ENCODE measurements at regions not wholly inside any gene's neighbourhood (a gene's known extent, or its start where the extent isn't known, plus 50 kb on each side); places are given as distances from the start of the nearest gene placed in this dataset.

- TF ChIP-seq JUND (IDR thresholded peaks at IDR 0.05) (no peak), ZBTB33 (IDR thresholded peaks at IDR 0.05) (no peak), RAD21 (IDR thresholded peaks at IDR 0.05) (no peak), EGR1 (IDR thresholded peaks at IDR 0.05; ENCODE audit: low read depth in 2 of 2) (no peak), REST (IDR thresholded peaks at IDR 0.05) (no peak), TAF1 (conservative IDR thresholded peaks at IDR 0.05) (no peak), GABPA (IDR thresholded peaks at IDR 0.05 in 1 of 2, conservative IDR thresholded peaks at IDR 0.05 in 1 of 2) (no peak), YY1 (IDR thresholded peaks at IDR 0.05) (no peak), HNF4A (conservative IDR thresholded peaks at IDR 0.05) (no peak), FOXA1 (IDR thresholded peaks at IDR 0.05) (no peak)
- TF ChIP-seq, protein P1, sequence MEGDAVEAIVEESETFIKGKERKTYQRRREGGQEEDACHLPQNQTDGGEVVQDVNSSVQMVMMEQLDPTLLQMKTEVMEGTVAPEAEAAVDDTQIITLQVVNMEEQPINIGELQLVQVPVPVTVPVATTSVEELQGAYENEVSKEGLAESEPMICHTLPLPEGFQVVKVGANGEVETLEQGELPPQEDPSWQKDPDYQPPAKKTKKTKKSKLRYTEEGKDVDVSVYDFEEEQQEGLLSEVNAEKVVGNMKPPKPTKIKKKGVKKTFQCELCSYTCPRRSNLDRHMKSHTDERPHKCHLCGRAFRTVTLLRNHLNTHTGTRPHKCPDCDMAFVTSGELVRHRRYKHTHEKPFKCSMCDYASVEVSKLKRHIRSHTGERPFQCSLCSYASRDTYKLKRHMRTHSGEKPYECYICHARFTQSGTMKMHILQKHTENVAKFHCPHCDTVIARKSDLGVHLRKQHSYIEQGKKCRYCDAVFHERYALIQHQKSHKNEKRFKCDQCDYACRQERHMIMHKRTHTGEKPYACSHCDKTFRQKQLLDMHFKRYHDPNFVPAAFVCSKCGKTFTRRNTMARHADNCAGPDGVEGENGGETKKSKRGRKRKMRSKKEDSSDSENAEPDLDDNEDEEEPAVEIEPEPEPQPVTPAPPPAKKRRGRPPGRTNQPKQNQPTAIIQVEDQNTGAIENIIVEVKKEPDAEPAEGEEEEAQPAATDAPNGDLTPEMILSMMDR (IDR thresholded peaks at IDR 0.05; ENCODE audit: low read depth, low read length, missing input control) = no peak
- TF ChIP-seq, protein P2, sequence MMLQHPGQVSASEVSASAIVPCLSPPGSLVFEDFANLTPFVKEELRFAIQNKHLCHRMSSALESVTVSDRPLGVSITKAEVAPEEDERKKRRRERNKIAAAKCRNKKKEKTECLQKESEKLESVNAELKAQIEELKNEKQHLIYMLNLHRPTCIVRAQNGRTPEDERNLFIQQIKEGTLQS (IDR thresholded peaks at IDR 0.05) = no peak
Observed at GRCh38 chr12:111240374-111240773, 128.5 kb downstream of the PHETA1 start.
